WERI-Rb-1 (cell line): ENCODE measurements at regions not wholly inside any gene's neighbourhood (a gene's known extent, or its start where the extent isn't known, plus 50 kb on each side); places are given as distances from the start of the nearest gene placed in this dataset.

Source experiments
- DNase-seq: peaks from one replicate; pipeline ENCODE4 v3.0.0-alpha.2; 2020
- H3K27ac ChIP-seq: fragments of 250-450 bp; sonication (Bioruptor Pico); 2 replicates; pipeline ENCODE4 v1.5.1; 2020; ENCODE audit warnings: mild to moderate bottlenecking, moderate library complexity
- H3K27me3 ChIP-seq: fragments of 250-450 bp; sonication (Bioruptor Pico); 2 replicates; pipeline ENCODE4 v1.5.1; 2021; ENCODE audit warnings: mild to moderate bottlenecking, low read depth, moderate library complexity; ENCODE audit not compliant: insufficient read depth, severe bottlenecking
- H3K36me3 ChIP-seq: fragments of 250-450 bp; sonication (Bioruptor Pico); 2 replicates; pipeline ENCODE4 v1.5.1; 2020; ENCODE audit warnings: mild to moderate bottlenecking, moderate library complexity
- H3K4me3 ChIP-seq: 2 replicates; pipeline ENCODE4 v1.5.1; 2011; ENCODE audit warnings: low read depth, mild to moderate bottlenecking, control low read depth, low read length
- H3K9me3 ChIP-seq: fragments of 250-450 bp; sonication (Bioruptor Pico); 2 replicates; pipeline ENCODE4 v1.5.1; 2021; ENCODE audit warnings: mild to moderate bottlenecking, moderate library complexity; ENCODE audit not compliant: severe bottlenecking
- TF ChIP-seq, protein P1 (sequence below): IDR thresholded peaks from 2 replicates; pipeline ENCODE4 v1.5.1; 2011; ENCODE audit warnings: low read depth, mild to moderate bottlenecking, control low read depth, inconsistent platforms, low read length

DNA sequence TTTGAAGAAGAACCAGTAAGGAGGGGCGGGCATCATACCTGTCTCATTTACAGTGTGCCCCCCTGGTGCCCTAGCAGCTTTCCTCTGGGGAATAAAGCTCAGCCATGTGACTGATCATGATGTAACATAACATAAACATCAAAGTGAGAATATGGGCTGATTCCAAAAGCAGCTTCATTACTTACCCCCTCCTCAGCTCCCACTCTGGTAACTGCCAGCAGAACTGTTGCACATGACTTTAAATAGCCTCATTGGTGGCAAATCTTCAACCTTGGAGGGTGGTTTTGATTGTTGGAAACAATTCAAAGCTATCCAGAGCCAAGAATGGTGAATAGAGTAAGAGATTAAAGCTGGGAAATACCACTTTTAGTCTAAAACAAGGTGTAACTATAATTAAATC, 384.6 kb downstream of the BUD13 start:
- H3K9me3 ChIP-seq, result no peaks in the 10 kb centered on the region
- H3K27ac ChIP-seq, result peak overlapping the region; percentile 60
- no peak for DNase-seq
- no peaks in the 10 kb centered on the region for H3K36me3 ChIP-seq
- H3K27me3 ChIP-seq, result no peaks in the 10 kb centered on the region
- TF ChIP-seq, protein P1, sequence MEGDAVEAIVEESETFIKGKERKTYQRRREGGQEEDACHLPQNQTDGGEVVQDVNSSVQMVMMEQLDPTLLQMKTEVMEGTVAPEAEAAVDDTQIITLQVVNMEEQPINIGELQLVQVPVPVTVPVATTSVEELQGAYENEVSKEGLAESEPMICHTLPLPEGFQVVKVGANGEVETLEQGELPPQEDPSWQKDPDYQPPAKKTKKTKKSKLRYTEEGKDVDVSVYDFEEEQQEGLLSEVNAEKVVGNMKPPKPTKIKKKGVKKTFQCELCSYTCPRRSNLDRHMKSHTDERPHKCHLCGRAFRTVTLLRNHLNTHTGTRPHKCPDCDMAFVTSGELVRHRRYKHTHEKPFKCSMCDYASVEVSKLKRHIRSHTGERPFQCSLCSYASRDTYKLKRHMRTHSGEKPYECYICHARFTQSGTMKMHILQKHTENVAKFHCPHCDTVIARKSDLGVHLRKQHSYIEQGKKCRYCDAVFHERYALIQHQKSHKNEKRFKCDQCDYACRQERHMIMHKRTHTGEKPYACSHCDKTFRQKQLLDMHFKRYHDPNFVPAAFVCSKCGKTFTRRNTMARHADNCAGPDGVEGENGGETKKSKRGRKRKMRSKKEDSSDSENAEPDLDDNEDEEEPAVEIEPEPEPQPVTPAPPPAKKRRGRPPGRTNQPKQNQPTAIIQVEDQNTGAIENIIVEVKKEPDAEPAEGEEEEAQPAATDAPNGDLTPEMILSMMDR, result no peak
- H3K4me3 ChIP-seq, result no peak overlapping the region

DNA sequence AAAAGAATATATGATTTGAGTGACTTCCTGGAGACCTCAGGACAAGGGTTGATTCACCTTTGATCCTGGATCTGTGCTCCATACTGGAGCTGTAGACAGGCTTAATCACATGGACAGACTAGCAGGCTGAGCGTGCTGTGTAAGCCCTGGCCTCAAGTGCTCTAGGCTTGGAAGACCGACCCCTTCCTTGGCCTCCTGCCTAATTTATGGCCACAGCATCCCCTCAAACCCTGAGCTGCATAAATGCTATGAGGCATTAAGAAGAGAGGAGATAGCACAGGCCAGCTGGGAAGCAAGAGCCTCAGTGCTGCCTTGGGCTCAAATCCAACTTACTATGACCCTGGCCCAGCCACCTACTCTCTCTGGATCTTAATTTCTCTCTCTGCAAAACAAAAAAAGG, 385.1 kb downstream of the BUD13 start:
- peak overlapping the region; percentile 60 for H3K27ac ChIP-seq
- peak; percentile 81 for DNase-seq
- H3K36me3 ChIP-seq, result no peaks in the 10 kb centered on the region
- H3K4me3 ChIP-seq, result no peak overlapping the region
- TF ChIP-seq, protein P1, result no peak
- H3K27me3 ChIP-seq, result no peaks in the 10 kb centered on the region
- H3K9me3 ChIP-seq, result no peaks in the 10 kb centered on the region

DNA sequence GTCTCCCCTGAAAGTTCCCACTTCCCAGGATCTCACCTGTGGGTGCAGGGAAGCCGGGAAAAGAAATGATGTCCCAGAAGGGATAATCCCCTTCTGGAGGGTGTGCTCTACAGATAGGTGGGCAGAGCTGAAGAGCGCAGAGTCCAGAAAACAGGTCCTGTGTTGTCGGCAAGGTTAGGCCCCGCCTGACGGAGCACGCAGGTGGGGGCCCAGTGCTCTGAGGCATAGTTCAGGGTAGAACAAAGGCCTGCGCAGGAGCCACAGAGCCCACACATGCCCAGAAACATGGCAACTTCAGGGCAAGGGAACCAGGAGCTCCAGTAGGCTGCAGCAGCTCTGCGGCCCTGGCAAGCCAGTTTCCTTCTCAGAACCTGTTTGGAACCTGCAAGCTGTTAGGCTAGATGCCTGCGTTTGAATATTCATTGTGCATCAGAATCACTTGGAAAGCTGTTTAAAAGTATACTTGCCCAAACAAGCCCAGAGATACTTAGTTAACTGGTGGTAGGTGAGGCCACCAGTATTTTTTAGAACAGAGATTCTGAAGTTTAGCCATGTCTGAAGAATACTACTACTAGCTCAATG, 386.6 kb downstream of the BUD13 start:
- no peaks in the 10 kb centered on the region for H3K9me3 ChIP-seq
- H3K27me3 ChIP-seq, result no peaks in the 10 kb centered on the region
- TF ChIP-seq, protein P1, result no peak
- no peak overlapping the region for H3K4me3 ChIP-seq
- peak overlapping the region; percentile 24 for H3K27ac ChIP-seq
- no peak for DNase-seq
- no peaks in the 10 kb centered on the region for H3K36me3 ChIP-seq

DNA sequence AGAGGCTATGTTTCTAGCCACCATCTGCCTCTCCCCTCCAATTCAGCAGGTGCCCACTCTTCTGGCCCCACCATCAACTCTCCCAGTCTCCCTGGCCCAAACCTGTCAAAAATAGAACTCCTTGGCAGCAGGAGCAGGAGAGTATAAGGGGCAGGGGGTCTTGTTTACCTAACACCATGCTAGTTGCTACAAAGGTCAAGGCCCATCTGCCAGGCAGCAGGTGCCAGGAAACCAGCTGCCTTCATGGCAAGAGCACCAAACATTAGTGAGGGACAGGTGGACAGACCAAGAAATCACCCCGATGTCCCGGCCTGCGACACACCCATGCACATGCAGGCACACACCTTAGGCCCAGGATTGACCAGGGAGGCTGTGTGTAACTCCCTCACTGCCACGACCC, 387.9 kb downstream of the BUD13 start:
- Histone ChIP-seq H3K4me3 (no peak overlapping the region), H3K27me3 (no peaks in the 10 kb centered on the region), H3K27ac (peak overlapping the region; percentile 71), H3K9me3 (no peaks in the 10 kb centered on the region), H3K36me3 (no peaks in the 10 kb centered on the region)
- TF ChIP-seq, protein P1, result no peak
- DNase-seq, result no peak

DNA sequence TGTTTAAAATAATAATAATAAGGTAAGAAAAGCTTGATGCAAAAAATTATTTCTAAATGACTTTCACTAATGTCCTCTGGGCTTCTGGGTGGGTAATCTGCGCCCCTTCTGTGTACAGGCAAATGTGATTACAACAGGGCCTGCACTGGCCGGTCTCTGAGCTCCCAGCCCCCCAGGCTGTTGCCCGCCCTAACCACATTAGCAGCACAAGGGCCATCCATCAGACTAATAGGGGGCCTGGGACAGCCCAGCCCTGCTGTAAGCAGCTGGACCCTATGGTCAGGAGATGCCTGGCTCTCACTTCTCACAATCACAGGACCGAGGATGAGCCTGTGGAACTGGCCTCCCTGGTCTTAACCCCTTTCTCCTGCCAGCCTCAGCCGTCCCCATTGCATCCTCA, 388.4 kb downstream of the BUD13 start:
- DNase-seq, result peak; percentile 88
- TF ChIP-seq, protein P1, result no peak
- Histone ChIP-seq H3K9me3 (no peaks in the 10 kb centered on the region), H3K27ac (peak overlapping the region; percentile 71), H3K36me3 (no peaks in the 10 kb centered on the region), H3K27me3 (no peaks in the 10 kb centered on the region), H3K4me3 (no peak overlapping the region)

DNA sequence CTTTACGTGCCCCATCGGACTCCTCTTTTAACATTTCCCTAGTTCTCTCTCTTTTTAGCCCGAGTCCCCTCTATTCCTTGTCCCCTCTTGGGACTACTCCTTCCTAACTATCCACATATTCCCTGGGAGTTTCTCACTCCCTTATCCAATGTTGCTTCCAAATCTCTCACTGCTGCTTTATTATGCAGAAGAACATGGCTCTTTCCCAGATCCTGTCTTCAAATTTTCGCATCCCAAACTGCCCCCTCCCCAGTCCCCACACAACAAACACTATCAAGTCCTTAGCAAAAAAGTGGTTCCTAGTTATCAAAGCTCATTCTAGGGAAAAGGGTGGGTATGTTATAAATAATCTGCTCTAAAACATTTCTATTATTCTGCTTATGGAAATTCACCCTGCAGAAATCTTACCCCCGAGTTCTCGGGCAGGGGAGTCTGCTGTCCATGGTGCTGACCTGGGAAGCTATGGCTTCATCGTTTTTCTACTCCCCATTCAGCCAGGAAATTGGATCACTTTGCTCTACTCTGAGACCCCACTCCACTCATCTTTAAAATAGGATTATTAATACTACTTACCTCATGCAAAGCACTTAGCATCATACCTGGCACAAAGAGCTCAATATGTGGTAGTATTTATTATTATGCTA, 393.5 kb downstream of the BUD13 start:
- Histone ChIP-seq H3K27ac (no peak overlapping the region), H3K36me3 (no peaks in the 10 kb centered on the region), H3K9me3 (no peaks in the 10 kb centered on the region), H3K4me3 (no peak overlapping the region), H3K27me3 (no peaks in the 10 kb centered on the region)
- no peak for DNase-seq
- TF ChIP-seq, protein P1, result no peak
